NB4 (cell line): ENCODE measurements at regions not wholly inside any gene's neighbourhood (a gene's known extent, or its start where the extent isn't known, plus 50 kb on each side); places are given as distances from the start of the nearest gene placed in this dataset.

ENCODE experiments used
- MYC ChIP-seq: IDR thresholded peaks from 2 replicates; pipeline ENCODE4 v1.6.1; 2011; ENCODE audit warnings: low read depth, low read length
- POLR2A ChIP-seq: IDR thresholded peaks from 2 replicates; pipeline ENCODE4 v1.6.1; 2011; ENCODE audit warnings: mild to moderate bottlenecking; ENCODE audit not compliant: insufficient read length; ENCODE audit errors: extremely low read depth
- TF ChIP-seq, protein P1 (sequence below): IDR thresholded peaks from one replicate; pipeline ENCODE4 v1.5.1; 2012; ENCODE audit warnings: low read depth, low read length
- TF ChIP-seq, protein P2 (sequence below): IDR thresholded peaks from 2 replicates; pipeline ENCODE4 v1.6.1; 2011; ENCODE audit warnings: low read depth, low read length

DNA sequence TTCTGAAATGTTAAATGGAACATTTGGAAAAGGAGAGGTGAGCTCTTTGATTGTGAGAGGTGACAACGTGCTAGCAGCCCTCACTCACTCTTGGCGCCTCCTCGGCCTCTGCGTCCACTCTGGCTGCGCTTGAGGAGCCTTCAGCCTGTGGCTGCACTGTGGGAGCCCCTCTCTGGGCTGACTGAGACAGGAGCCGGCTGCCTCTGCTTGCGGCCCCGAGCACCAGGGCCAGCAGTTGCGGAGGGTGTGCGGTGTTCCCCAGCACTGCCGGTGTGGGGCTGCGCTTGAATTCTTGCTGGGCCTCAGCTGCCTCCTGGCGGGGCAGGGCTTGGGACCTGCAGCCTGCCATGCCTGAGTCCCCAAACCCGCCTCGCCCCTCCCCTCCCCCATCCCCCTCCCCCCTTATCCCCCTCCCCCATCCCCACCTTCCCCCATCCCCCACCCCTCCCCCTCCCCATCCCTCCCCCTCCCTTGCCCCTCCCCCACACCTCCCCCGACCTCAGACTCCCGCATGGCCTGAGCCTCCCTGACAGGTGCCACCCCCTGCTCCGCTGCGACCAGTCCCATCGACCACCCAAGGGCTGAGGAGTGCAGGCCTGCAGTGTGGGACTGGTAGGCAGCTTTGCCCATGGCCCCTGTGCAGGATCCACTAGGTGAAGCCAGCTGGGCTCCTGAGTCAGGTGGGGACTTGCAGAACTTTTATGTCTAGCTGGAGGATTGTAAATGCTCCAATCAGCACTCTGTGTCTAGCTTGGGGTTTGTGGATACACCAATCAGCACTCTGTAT, 411.0 kb downstream of the OLFM4 start:
- TF ChIP-seq, protein P1, sequence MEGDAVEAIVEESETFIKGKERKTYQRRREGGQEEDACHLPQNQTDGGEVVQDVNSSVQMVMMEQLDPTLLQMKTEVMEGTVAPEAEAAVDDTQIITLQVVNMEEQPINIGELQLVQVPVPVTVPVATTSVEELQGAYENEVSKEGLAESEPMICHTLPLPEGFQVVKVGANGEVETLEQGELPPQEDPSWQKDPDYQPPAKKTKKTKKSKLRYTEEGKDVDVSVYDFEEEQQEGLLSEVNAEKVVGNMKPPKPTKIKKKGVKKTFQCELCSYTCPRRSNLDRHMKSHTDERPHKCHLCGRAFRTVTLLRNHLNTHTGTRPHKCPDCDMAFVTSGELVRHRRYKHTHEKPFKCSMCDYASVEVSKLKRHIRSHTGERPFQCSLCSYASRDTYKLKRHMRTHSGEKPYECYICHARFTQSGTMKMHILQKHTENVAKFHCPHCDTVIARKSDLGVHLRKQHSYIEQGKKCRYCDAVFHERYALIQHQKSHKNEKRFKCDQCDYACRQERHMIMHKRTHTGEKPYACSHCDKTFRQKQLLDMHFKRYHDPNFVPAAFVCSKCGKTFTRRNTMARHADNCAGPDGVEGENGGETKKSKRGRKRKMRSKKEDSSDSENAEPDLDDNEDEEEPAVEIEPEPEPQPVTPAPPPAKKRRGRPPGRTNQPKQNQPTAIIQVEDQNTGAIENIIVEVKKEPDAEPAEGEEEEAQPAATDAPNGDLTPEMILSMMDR = no peak
- TF ChIP-seq POLR2A (no peak), MYC (no peak)
- TF ChIP-seq, protein P2, sequence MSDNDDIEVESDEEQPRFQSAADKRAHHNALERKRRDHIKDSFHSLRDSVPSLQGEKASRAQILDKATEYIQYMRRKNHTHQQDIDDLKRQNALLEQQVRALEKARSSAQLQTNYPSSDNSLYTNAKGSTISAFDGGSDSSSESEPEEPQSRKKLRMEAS = no peak
